K562 (cell line): ENCODE measurements at regions not wholly inside any gene's neighbourhood (a gene's known extent, or its start where the extent isn't known, plus 50 kb on each side); places are given as distances from the start of the nearest gene placed in this dataset.
"Not testable (repeated sequence)": the region's sequence is repeated elsewhere in the genome, so short reads cannot be mapped to it uniquely, and the experiment has no call there.

Experiments
- CCNT2 ChIP-seq: IDR thresholded peaks from 2 replicates; pipeline ENCODE4 v1.6.1; 2011; ENCODE audit warnings: borderline replicate concordance, low read depth, mild to moderate bottlenecking, moderate library complexity, mixed read lengths, low read length; ENCODE audit not compliant: insufficient read length; ENCODE audit errors: extremely low read depth
- FOXK2 ChIP-seq, 2 experiments: fragments of 450-650 bp; IDR thresholded peaks in 1 of 2; conservative IDR thresholded peaks in 1 of 2; 2 replicates each; pipeline ENCODE4 v1.6.1; 2016; ENCODE audit warnings: low read depth in 2 of 2, mild to moderate bottlenecking in 1 of 2
- FOXM1 ChIP-seq, 2 experiments: fragments of 450-650 bp in 1 of 2; sonication (generic) in 1 of 2; formaldehyde crosslinking in 1 of 2; IDR thresholded peaks; 2 replicates each; pipeline versions ENCODE4 v1.6.1 to v1.9.0; 2017 to 2022; ENCODE audit warnings: low read depth in 2 of 2, mild to moderate bottlenecking in 2 of 2, missing genetic modification reagents in 1 of 2, moderate library complexity in 1 of 2
- MAX ChIP-seq: sonication (generic); formaldehyde crosslinking; IDR thresholded peaks from 2 replicates; pipeline ENCODE4 v1.9.0; 2022; ENCODE audit warnings: mild to moderate bottlenecking, missing genetic modification reagents
- ZC3H4 ChIP-seq: sonication (generic); formaldehyde crosslinking; IDR thresholded peaks from 2 replicates; pipeline ENCODE4 v1.9.0; 2021; ENCODE audit warnings: missing genetic modification reagents, borderline replicate concordance

GRCh38 chr6:3613565-3613964, 137.9 kb downstream of the PXDC1 start:
- TF ChIP-seq CCNT2; FOXM1 (IDR thresholded peaks at IDR 0.05; ENCODE audit: low read depth); FOXM1 (CRISPR knock-in tag; IDR thresholded peaks at IDR 0.05; ENCODE audit: low read depth); FOXK2 (conservative IDR thresholded peaks at IDR 0.05 in 1 of 2, IDR thresholded peaks at IDR 0.05 in 1 of 2; ENCODE audit: low read depth in 2 of 2); MAX (CRISPR knock-in tag); ZC3H4 (CRISPR knock-in tag): not testable (repeated sequence)
